ENCODE measurements at regions not wholly inside any gene's neighbourhood (a gene's known extent, or its start where the extent isn't known, plus 50 kb on each side); places are given as distances from the start of the nearest gene placed in this dataset.

- Histone ChIP-seq H3K36me3 (replicated peaks) (no peaks in the 10 kb centered on the region), H3K4me3 (no peak overlapping the region), H3K27me3 (ENCODE audit: low read depth) (no peaks in the 10 kb centered on the region), H3K4me1 (no peaks in the 10 kb centered on the region), H3K9me3 (no peaks in the 10 kb centered on the region; the same call in 1 of the 2 replicates)
- in situ Hi-C loops (cut with MboI; ENCODE audit: low sequenced_read_pairs) = no loop called here
- no peak for DNase-seq (ENCODE audit: low spot score in 2 of 2)
Observed at GRCh38 chr20:24388828-24389380, 80.5 kb upstream of the SYNDIG1 start.

GRCh38 chr20:24385547-24385946 lies 83.9 kb upstream of the SYNDIG1 start:
- Histone ChIP-seq H3K4me3 (no peak overlapping the region), H3K4me1 (no peaks in the 10 kb centered on the region), H3K9me3 (no peaks in the 10 kb centered on the region; the same call in 1 of the 2 replicates), H3K36me3 (replicated peaks) (no peaks in the 10 kb centered on the region), H3K27me3 (ENCODE audit: low read depth) (no peaks in the 10 kb centered on the region)
- in situ Hi-C loops (cut with MboI; ENCODE audit: low sequenced_read_pairs) = no loop called here
- no peak for DNase-seq (ENCODE audit: low spot score in 2 of 2)

- no peaks in the 10 kb centered on the region for H3K27me3 ChIP-seq (ENCODE audit: low read depth)
- H3K9me3 ChIP-seq = no peaks in the 10 kb centered on the region; the same call in 1 of the 2 replicates
- DNase-seq (ENCODE audit: low spot score in 2 of 2) = no peak
- no peaks in the 10 kb centered on the region for H3K36me3 ChIP-seq (replicated peaks)
- H3K4me3 ChIP-seq = no peak overlapping the region
- H3K4me1 ChIP-seq = no peaks in the 10 kb centered on the region
- in situ Hi-C loops (cut with MboI; ENCODE audit: low sequenced_read_pairs) = no loop called here
Observed at GRCh38 chr20:24384865-24385264, 84.6 kb upstream of the SYNDIG1 start.

GRCh38 chr20:24382743-24383142 lies 86.7 kb upstream of the SYNDIG1 start:
- Histone ChIP-seq H3K9me3 (no peaks in the 10 kb centered on the region), H3K36me3 (replicated peaks) (no peaks in the 10 kb centered on the region), H3K4me1 (no peaks in the 10 kb centered on the region), H3K4me3 (no peak overlapping the region), H3K27me3 (ENCODE audit: low read depth) (no peaks in the 10 kb centered on the region)
- no peak for DNase-seq (ENCODE audit: low spot score in 2 of 2)
- in situ Hi-C loops (cut with MboI; ENCODE audit: low sequenced_read_pairs) = no loop called here

GRCh38 chr20:24382331-24382730 lies 87.1 kb upstream of the SYNDIG1 start:
- H3K36me3 ChIP-seq (replicated peaks) = no peaks in the 10 kb centered on the region
- H3K9me3 ChIP-seq = no peaks in the 10 kb centered on the region
- no peaks in the 10 kb centered on the region for H3K4me1 ChIP-seq
- no peaks in the 10 kb centered on the region for H3K27me3 ChIP-seq (ENCODE audit: low read depth)
- H3K4me3 ChIP-seq = no peak overlapping the region
- no peak for DNase-seq (ENCODE audit: low spot score in 2 of 2)
- in situ Hi-C loops (cut with MboI; ENCODE audit: low sequenced_read_pairs) = no loop called here

GRCh38 chr20:24381886-24382285 lies 87.5 kb upstream of the SYNDIG1 start:
- in situ Hi-C loops (cut with MboI; ENCODE audit: low sequenced_read_pairs) = no loop called here
- Histone ChIP-seq H3K4me3 (no peak overlapping the region), H3K4me1 (no peaks in the 10 kb centered on the region), H3K9me3 (no peaks in the 10 kb centered on the region), H3K27me3 (ENCODE audit: low read depth) (no peaks in the 10 kb centered on the region), H3K36me3 (replicated peaks) (no peaks in the 10 kb centered on the region)
- no peak for DNase-seq (ENCODE audit: low spot score in 2 of 2)

GRCh38 chr20:24379484-24379927 lies 89.9 kb upstream of the SYNDIG1 start:
- no peaks in the 10 kb centered on the region for H3K4me1 ChIP-seq
- H3K4me3 ChIP-seq = no peak overlapping the region
- H3K27me3 ChIP-seq (ENCODE audit: low read depth) = no peaks in the 10 kb centered on the region
- in situ Hi-C loops (cut with MboI; ENCODE audit: low sequenced_read_pairs) = no loop called here
- no peak for DNase-seq (ENCODE audit: low spot score in 2 of 2)
- no peaks in the 10 kb centered on the region for H3K36me3 ChIP-seq (replicated peaks)
- H3K9me3 ChIP-seq = no peaks in the 10 kb centered on the region

GRCh38 chr20:24378661-24379483 lies 90.6 kb upstream of the SYNDIG1 start:
- H3K36me3 ChIP-seq (replicated peaks) = no peaks in the 10 kb centered on the region
- H3K9me3 ChIP-seq = no peaks in the 10 kb centered on the region
- in situ Hi-C loops (cut with MboI; ENCODE audit: low sequenced_read_pairs) = no loop called here
- DNase-seq (ENCODE audit: low spot score in 2 of 2) = no peak
- H3K4me1 ChIP-seq = no peaks in the 10 kb centered on the region
- no peak overlapping the region for H3K4me3 ChIP-seq
- no peaks in the 10 kb centered on the region for H3K27me3 ChIP-seq (ENCODE audit: low read depth)

- no peaks in the 10 kb centered on the region for H3K27me3 ChIP-seq (ENCODE audit: low read depth)
- no peaks in the 10 kb centered on the region for H3K9me3 ChIP-seq
- DNase-seq (ENCODE audit: low spot score in 2 of 2) = no peak
- no peaks in the 10 kb centered on the region for H3K4me1 ChIP-seq
- in situ Hi-C loops (cut with MboI; ENCODE audit: low sequenced_read_pairs) = no loop called here
- no peaks in the 10 kb centered on the region for H3K36me3 ChIP-seq (replicated peaks)
- H3K4me3 ChIP-seq = no peak overlapping the region
Observed at GRCh38 chr20:24376311-24377099, 92.9 kb upstream of the SYNDIG1 start.

- no peak overlapping the region for H3K4me3 ChIP-seq
- no peaks in the 10 kb centered on the region for H3K27me3 ChIP-seq (ENCODE audit: low read depth)
- no peaks in the 10 kb centered on the region for H3K36me3 ChIP-seq (replicated peaks)
- no peaks in the 10 kb centered on the region for H3K9me3 ChIP-seq
- DNase-seq (ENCODE audit: low spot score in 2 of 2) = no peak
- in situ Hi-C loops (cut with MboI; ENCODE audit: low sequenced_read_pairs) = no loop called here
- H3K4me1 ChIP-seq = no peaks in the 10 kb centered on the region
Observed at GRCh38 chr20:24373372-24373771, 96.1 kb upstream of the SYNDIG1 start.

- Histone ChIP-seq H3K4me1 (no peaks in the 10 kb centered on the region), H3K36me3 (replicated peaks) (no peaks in the 10 kb centered on the region), H3K27me3 (ENCODE audit: low read depth) (no peaks in the 10 kb centered on the region), H3K4me3 (no peak overlapping the region), H3K9me3 (no peaks in the 10 kb centered on the region)
- no peak for DNase-seq (ENCODE audit: low spot score in 2 of 2)
- in situ Hi-C loops (cut with MboI; ENCODE audit: low sequenced_read_pairs) = no loop called here
Observed at GRCh38 chr20:24370911-24371695, 98.3 kb upstream of the SYNDIG1 start.

- DNase-seq (ENCODE audit: low spot score in 2 of 2) = no peak
- Histone ChIP-seq H3K9me3 (no peaks in the 10 kb centered on the region), H3K27me3 (ENCODE audit: low read depth) (no peaks in the 10 kb centered on the region), H3K4me3 (no peak overlapping the region), H3K4me1 (no peaks in the 10 kb centered on the region), H3K36me3 (replicated peaks) (no peaks in the 10 kb centered on the region)
- in situ Hi-C loops (cut with MboI; ENCODE audit: low sequenced_read_pairs) = no loop called here
Observed at GRCh38 chr20:24370249-24370648, 99.2 kb upstream of the SYNDIG1 start.

- H3K4me3 ChIP-seq = no peak overlapping the region
- in situ Hi-C loops (cut with MboI; ENCODE audit: low sequenced_read_pairs) = no loop called here
- no peaks in the 10 kb centered on the region for H3K36me3 ChIP-seq (replicated peaks)
- no peaks in the 10 kb centered on the region for H3K9me3 ChIP-seq
- DNase-seq (ENCODE audit: low spot score in 2 of 2) = no peak
- no peaks in the 10 kb centered on the region for H3K27me3 ChIP-seq (ENCODE audit: low read depth)
- H3K4me1 ChIP-seq = no peaks in the 10 kb centered on the region
Observed at GRCh38 chr20:24368253-24368652, 101.2 kb upstream of the SYNDIG1 start.
